ENCODE measurements at regions not wholly inside any gene's neighbourhood (a gene's known extent, or its start where the extent isn't known, plus 50 kb on each side); places are given as distances from the start of the nearest gene placed in this dataset.

- Histone ChIP-seq H3K36me3 (ENCODE audit: control insufficient read depth in 2 of 2, extremely low read depth in 1 of 2, insufficient read depth in 2 of 2, low read length in 2 of 2) (no peaks in the 10 kb centered on the region), H3K9me1 (ENCODE audit: control insufficient read depth, extremely low read depth, insufficient read depth, low read length) (no peaks in the 10 kb centered on the region), H3K4me2 (ENCODE audit: control insufficient read depth, extremely low read depth, insufficient read depth, low read depth, low read length) (no peak overlapping the region), H3K4me3 (ENCODE audit: control insufficient read depth in 2 of 3, extremely low read depth in 1 of 3, insufficient read depth in 2 of 3, low read depth in 1 of 3, low read length in 3 of 3) (no peak overlapping the region), H4K20me1 (ENCODE audit: control insufficient read depth, extremely low read depth, insufficient read depth, low read length) (no peaks in the 10 kb centered on the region), H3K27ac (ENCODE audit: control insufficient read depth, insufficient read depth, low read length) (no peak overlapping the region), H3K79me2 (ENCODE audit: control insufficient read depth, insufficient read depth, low read length) (no peaks in the 10 kb centered on the region), H2AFZ (ENCODE audit: control insufficient read depth, low read length) (no peak overlapping the region), H3K27me3 (ENCODE audit: control insufficient read depth, extremely low read depth, insufficient read depth, low read length) (no peaks in the 10 kb centered on the region), H3K9me3 (ENCODE audit: control insufficient read depth, low read depth, low read length) (no peaks in the 10 kb centered on the region), H3K9ac (ENCODE audit: control insufficient read depth, extremely low read depth, insufficient read depth, low read length) (no peak overlapping the region), H3K4me1 (ENCODE audit: control insufficient read depth, extremely low read depth, insufficient read depth, low read length) (no peaks in the 10 kb centered on the region)
- TF ChIP-seq CTCF (optimal IDR thresholded peaks at IDR 0.05 in 1 of 3, IDR thresholded peaks at IDR 0.05 in 1 of 3, conservative IDR thresholded peaks at IDR 0.05 in 1 of 3; ENCODE audit: extremely low read depth in 1 of 3, insufficient read depth in 2 of 3, low read length in 3 of 3) (no peak), EZH2 (IDR thresholded peaks at IDR 0.05; ENCODE audit: low read length) (no peak)
- DNase-seq (ENCODE audit: low read depth, low spot score) (no peak), FAIRE-seq (no peak)
- dilution Hi-C loops (cut with MboI; ENCODE audit: extremely low pct_ligation_motif_present, low sequenced_read_pairs) = no loop called here
Measured at GRCh38 chr20:41879123-41879522, 260.9 kb upstream of the CHD6 start.

GRCh38 chr20:41877911-41878310 is 259.7 kb upstream of the CHD6 start:
- no peak for FAIRE-seq
- H3K27ac ChIP-seq (ENCODE audit: control insufficient read depth, insufficient read depth, low read length) = no peak overlapping the region
- H3K4me2 ChIP-seq (ENCODE audit: control insufficient read depth, extremely low read depth, insufficient read depth, low read depth, low read length) = no peak overlapping the region
- no peak for DNase-seq (ENCODE audit: low read depth, low spot score)
- no peaks in the 10 kb centered on the region for H3K4me1 ChIP-seq (ENCODE audit: control insufficient read depth, extremely low read depth, insufficient read depth, low read length)
- H3K9ac ChIP-seq (ENCODE audit: control insufficient read depth, extremely low read depth, insufficient read depth, low read length) = no peak overlapping the region
- H3K4me3 ChIP-seq (ENCODE audit: control insufficient read depth in 2 of 3, extremely low read depth in 1 of 3, insufficient read depth in 2 of 3, low read depth in 1 of 3, low read length in 3 of 3) = no peak overlapping the region
- dilution Hi-C loops (cut with MboI; ENCODE audit: extremely low pct_ligation_motif_present, low sequenced_read_pairs) = no loop called here
- TF ChIP-seq EZH2 (IDR thresholded peaks at IDR 0.05; ENCODE audit: low read length) (no peak), CTCF (optimal IDR thresholded peaks at IDR 0.05 in 1 of 3, IDR thresholded peaks at IDR 0.05 in 1 of 3, conservative IDR thresholded peaks at IDR 0.05 in 1 of 3; ENCODE audit: extremely low read depth in 1 of 3, insufficient read depth in 2 of 3, low read length in 3 of 3) (no peak)
- H3K36me3 ChIP-seq (ENCODE audit: control insufficient read depth in 2 of 2, extremely low read depth in 1 of 2, insufficient read depth in 2 of 2, low read length in 2 of 2) = no peaks in the 10 kb centered on the region
- H3K27me3 ChIP-seq (ENCODE audit: control insufficient read depth, extremely low read depth, insufficient read depth, low read length) = no peaks in the 10 kb centered on the region
- no peaks in the 10 kb centered on the region for H3K9me1 ChIP-seq (ENCODE audit: control insufficient read depth, extremely low read depth, insufficient read depth, low read length)
- no peaks in the 10 kb centered on the region for H3K9me3 ChIP-seq (ENCODE audit: control insufficient read depth, low read depth, low read length)
- no peaks in the 10 kb centered on the region for H4K20me1 ChIP-seq (ENCODE audit: control insufficient read depth, extremely low read depth, insufficient read depth, low read length)
- no peaks in the 10 kb centered on the region for H3K79me2 ChIP-seq (ENCODE audit: control insufficient read depth, insufficient read depth, low read length)
- no peak overlapping the region for H2AFZ ChIP-seq (ENCODE audit: control insufficient read depth, low read length)
